HG03139 (cell line): ENCODE measurements at regions not wholly inside any gene's neighbourhood (a gene's known extent, or its start where the extent isn't known, plus 50 kb on each side); places are given as distances from the start of the nearest gene placed in this dataset.

Experiments used
- ATAC-seq: cut with Tn5 transposase; IDR thresholded peaks from one replicate; pipeline ENCODE4 v1.9.1; 2021; ENCODE audit not compliant: unreplicated experiment

GRCh38 chr7:130896051-130896881, 162.3 kb upstream of the KLF14 start:
- ATAC-seq: no peak

GRCh38 chr7:130896898-130897514, 163.0 kb upstream of the KLF14 start:
- ATAC-seq: no peak

- no peak for ATAC-seq
These were observed 163.8 kb upstream of the KLF14 start for GRCh38 chr7:130897515-130898419.

DNA sequence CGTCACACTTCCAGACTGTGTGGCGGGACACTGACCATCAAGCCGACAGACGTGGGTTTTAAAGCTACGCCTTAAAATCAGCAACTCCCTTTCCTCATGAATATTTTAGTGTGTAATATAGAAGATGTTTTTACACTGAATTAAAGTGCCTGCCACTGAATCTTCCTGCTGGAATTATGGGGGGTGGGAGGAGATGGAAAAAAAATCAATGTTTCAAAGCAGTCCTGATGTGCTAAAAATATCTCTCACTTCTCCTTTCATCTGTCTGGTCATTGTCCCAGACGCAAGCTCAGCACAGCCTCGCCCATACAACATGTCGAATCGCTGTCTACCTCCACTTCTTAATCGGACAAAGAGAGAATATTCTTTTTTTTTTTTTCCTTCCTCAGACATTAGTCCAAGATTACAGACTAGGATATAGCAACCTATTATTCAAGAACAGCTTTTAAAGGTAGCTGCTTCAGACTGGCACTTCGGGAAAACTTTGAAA, 165.1 kb upstream of the KLF14 start:
- ATAC-seq: no peak

DNA sequence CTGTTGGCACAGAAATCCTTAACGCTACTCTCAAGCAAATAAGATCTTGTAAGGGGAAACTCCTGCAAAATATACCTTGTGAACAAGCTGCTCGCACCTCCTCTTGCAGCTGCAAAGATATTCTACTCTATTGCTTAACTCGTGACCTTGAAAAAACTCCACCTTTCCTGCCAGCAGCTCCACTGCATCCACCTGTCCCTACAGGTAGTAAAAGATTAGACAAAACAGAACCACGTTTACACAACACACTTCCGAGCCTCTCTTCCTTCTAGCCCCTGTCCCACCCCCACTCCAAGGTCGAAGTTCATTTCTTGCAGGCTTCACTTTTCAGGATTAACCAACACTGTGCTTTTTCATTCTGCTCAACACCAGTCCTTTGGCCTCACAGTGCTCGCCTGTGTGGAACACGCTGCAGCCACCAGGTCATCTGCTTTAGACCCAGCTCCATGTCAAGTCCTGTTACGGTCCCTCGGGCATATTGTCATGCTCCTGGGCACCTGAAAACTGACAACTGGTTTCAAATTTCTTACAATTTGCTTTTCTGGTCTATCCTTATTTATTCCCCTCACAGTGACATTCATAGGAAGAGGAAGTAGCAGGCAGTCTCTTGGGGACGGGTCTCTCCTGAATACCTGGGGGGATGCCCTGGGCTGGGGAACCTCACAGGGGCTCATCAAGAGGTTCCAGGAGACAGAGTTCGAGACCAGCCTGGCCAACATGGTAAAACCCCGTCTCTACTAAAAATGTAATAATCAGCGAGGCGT, 165.8 kb upstream of the KLF14 start:
- ATAC-seq: no peak

GRCh38 chr7:130900471-130901076, 166.6 kb upstream of the KLF14 start:
- no peak for ATAC-seq

DNA sequence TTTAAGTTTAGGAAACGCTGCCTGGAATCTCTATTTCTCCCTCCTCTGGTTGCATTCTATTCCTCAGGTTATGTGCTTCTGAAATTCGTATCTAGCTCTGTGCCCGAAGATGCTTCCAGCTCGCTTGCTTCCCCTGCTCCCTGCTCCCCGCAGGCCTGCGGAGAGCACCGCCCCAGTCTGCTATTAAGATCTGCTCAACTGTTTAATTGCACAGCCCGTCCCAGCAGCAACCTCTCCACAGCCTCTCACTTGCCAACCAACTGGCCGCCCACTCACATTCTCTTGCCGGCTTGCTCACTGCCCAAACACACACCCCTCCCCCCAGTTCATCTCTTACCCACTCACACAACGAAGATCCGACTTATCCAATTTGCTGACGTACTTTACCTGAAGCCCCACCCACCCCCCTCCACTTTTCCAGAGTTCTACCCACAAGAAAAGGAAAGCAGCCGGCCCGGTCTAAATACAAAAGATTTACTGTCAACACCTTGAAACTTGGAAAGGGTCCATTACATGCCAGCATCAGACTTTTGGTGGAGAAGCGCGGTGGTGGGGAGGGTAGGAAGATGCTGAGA, 167.3 kb upstream of the KLF14 start:
- no peak for ATAC-seq

GRCh38 chr7:130902755-130903357, 168.8 kb upstream of the KLF14 start:
- no peak for ATAC-seq

GRCh38 chr7:130903358-130903974, 169.5 kb upstream of the KLF14 start:
- no peak for ATAC-seq

DNA sequence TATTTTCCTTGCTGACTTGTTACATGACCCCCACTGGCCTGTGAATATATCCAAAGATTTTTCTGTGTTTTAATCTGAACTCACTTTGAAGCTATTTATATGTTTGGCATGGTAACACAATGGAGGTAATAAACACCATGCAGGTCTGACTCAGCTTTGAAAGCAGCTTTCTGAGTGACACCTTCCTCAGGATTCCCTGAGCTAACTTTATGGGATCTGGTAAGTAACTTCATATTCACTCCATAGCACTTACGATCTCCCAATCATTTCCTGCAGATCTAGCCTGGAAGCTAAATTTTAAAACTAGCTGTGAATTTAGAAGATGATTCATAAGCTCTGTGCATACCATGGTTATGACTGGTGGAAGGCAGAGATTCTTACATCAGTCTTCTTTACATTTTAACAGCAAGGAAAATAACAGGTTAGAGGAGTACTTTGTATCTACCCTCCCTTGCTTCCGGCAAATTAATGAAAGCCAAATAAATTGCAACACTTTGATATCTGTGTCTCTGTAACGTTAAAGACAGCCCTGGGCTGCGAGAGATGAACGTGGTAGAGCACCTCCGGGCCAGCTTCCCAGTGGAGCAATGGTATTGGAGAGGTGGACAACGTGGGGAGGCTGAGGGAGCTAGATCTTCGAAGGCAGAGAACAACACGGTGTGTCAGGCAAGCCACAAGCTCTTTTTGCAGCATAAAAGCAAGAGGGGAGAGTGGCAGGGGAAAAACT, 170.2 kb upstream of the KLF14 start:
- no peak for ATAC-seq

GRCh38 chr7:130904792-130905191, 170.8 kb upstream of the KLF14 start:
- ATAC-seq: no peak

- ATAC-seq: no peak
These were observed 172.6 kb upstream of the KLF14 start for GRCh38 chr7:130906575-130906974.

- no peak for ATAC-seq
These were observed 173.4 kb upstream of the KLF14 start for GRCh38 chr7:130907439-130907838.

DNA sequence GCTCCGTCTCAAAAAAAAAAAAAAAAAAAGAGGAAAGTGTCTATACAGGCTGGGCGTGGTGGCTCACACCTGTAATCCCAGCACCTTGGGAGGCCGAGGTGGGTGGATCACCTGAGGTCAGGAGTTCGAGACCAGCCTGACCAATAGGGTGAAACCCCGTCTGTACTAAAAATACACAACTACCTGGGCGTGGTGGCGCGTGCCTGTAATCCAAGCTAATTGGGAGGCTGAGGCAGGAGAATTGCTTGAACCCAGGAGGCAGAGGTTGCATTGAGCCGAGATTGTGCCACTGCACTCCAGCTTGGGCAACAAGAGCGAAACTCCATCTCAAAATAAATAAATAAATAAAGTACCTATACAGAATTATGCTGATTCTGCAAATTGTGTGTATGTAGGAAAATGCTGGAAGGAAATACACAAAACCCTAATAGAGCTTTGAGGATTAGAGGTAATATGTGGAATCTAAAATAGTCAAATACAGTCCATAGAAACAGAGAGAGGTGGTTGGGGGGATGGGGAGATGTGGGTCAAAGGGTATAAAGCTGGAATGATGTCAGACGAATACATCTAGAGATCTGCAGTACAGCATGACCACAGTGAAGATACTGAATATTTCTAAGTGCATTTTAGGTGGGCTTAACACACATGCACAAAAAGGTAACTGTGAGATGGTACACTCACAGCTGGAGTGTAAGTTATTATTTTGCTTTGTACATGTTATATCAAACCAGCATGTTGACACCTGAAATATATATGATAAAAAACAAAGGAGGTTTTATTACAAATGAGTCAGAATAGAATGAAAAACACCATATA, 174.5 kb upstream of the KLF14 start:
- ATAC-seq: no peak

DNA sequence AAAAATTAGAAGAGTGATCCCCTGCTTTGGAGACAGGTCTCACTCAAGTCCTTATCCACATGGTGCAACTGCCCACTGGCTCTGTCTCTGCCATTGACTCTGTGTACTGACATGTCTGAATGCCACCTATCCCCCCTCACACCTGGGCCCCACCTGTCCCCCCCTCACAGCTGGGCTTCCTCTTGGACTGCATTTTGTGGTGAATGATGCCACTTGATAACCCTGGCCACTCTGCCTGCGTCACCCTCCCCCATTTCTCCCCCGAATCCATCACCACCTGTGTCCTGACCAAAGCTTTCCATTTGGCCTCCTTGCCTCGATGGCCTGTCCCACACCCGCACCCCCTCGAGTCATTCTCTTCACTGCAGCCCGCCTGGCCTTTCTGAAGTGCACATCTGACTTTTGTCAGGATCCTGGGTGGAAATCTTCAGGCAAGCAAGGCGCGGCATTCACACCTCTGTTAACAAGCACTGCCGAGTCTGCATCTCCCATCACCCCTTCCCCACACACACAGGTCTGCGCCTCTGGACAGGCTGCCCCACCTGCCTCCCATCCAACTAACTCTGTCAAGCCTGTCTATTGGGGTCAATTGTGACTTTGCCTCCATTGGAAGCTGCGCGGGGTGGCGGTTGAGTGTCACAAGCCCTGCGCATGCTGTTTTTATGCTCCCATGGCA, 175.3 kb upstream of the KLF14 start:
- ATAC-seq: no peak

GRCh38 chr7:130909881-130910672, 176.1 kb upstream of the KLF14 start:
- ATAC-seq: no peak
